ENCODE measurements at regions not wholly inside any gene's neighbourhood (a gene's known extent, or its start where the extent isn't known, plus 50 kb on each side); places are given as distances from the start of the nearest gene placed in this dataset.

- no peak for TF ChIP-seq POLR2A (IDR thresholded peaks at IDR 0.05)
- no peak for TF ChIP-seq EP300 (IDR thresholded peaks at IDR 0.05)
Observed at GRCh38 chr18:11268153-11268552, 118.8 kb upstream of the PIEZO2 start.
